ENCODE measurements at regions not wholly inside any gene's neighbourhood (a gene's known extent, or its start where the extent isn't known, plus 50 kb on each side); places are given as distances from the start of the nearest gene placed in this dataset.
"Not testable (repeated sequence)": the region's sequence is repeated elsewhere in the genome, so short reads cannot be mapped to it uniquely, and the experiment has no call there.

GRCh38 chr12:67893022-67893580 is 96.1 kb upstream of the IFNG-AS1 start:
- no peak for DNase-seq (ENCODE audit: low read depth in 2 of 3, low spot score in 2 of 3)

- DNase-seq (ENCODE audit: low read depth in 2 of 3, low spot score in 2 of 3), result not testable (repeated sequence)
These were observed 88.8 kb upstream of the IFNG-AS1 start for GRCh38 chr12:67900418-67900817.

GRCh38 chr12:67909091-67909531 is 80.1 kb upstream of the IFNG-AS1 start:
- DNase-seq (ENCODE audit: low read depth in 2 of 3, low spot score in 2 of 3), result no peak

GRCh38 chr12:67909681-67910080 is 79.6 kb upstream of the IFNG-AS1 start:
- no peak for DNase-seq (ENCODE audit: low read depth in 2 of 3, low spot score in 2 of 3)

GRCh38 chr12:67910360-67911274 is 78.6 kb upstream of the IFNG-AS1 start:
- DNase-seq (ENCODE audit: low read depth in 2 of 3, low spot score in 2 of 3), result no peak

- DNase-seq (ENCODE audit: low read depth in 2 of 3, low spot score in 2 of 3), result no peak
These were observed 78.0 kb upstream of the IFNG-AS1 start for GRCh38 chr12:67911275-67911600.

GRCh38 chr12:67911789-67912188 is 77.5 kb upstream of the IFNG-AS1 start:
- DNase-seq (ENCODE audit: low read depth in 2 of 3, low spot score in 2 of 3), result no peak

- DNase-seq (ENCODE audit: low read depth in 2 of 3, low spot score in 2 of 3), result no peak
These were observed 73.9 kb upstream of the IFNG-AS1 start for GRCh38 chr12:67915335-67915851.

GRCh38 chr12:67916266-67916970 is 72.8 kb upstream of the IFNG-AS1 start:
- no peak for DNase-seq (ENCODE audit: low read depth in 2 of 3, low spot score in 2 of 3)

GRCh38 chr12:67917811-67918210 is 71.4 kb upstream of the IFNG-AS1 start:
- no peak for DNase-seq (ENCODE audit: low read depth in 2 of 3, low spot score in 2 of 3)

- no peak for DNase-seq (ENCODE audit: low read depth in 2 of 3, low spot score in 2 of 3)
These were observed 70.8 kb upstream of the IFNG-AS1 start for GRCh38 chr12:67918441-67918840.

- no peak for DNase-seq (ENCODE audit: low read depth in 2 of 3, low spot score in 2 of 3)
These were observed 69.8 kb upstream of the IFNG-AS1 start for GRCh38 chr12:67919406-67919805.

GRCh38 chr12:67920413-67920812 is 68.8 kb upstream of the IFNG-AS1 start:
- no peak for DNase-seq (ENCODE audit: low read depth in 2 of 3, low spot score in 2 of 3)

- DNase-seq (ENCODE audit: low read depth in 2 of 3, low spot score in 2 of 3), result no peak
These were observed 68.0 kb upstream of the IFNG-AS1 start for GRCh38 chr12:67921286-67921685.

- no peak for DNase-seq (ENCODE audit: low read depth in 2 of 3, low spot score in 2 of 3)
These were observed 67.0 kb upstream of the IFNG-AS1 start for GRCh38 chr12:67922245-67922644.

GRCh38 chr12:67925077-67925476 is 64.2 kb upstream of the IFNG-AS1 start:
- no peak for DNase-seq (ENCODE audit: low read depth in 2 of 3, low spot score in 2 of 3)

- DNase-seq (ENCODE audit: low read depth in 2 of 3, low spot score in 2 of 3), result no peak
These were observed 63.7 kb upstream of the IFNG-AS1 start for GRCh38 chr12:67925552-67925951.

- DNase-seq (ENCODE audit: low read depth in 2 of 3, low spot score in 2 of 3), result no peak
These were observed 63.2 kb upstream of the IFNG-AS1 start for GRCh38 chr12:67926063-67926462.

- DNase-seq (ENCODE audit: low read depth in 2 of 3, low spot score in 2 of 3), result no peak
These were observed 61.9 kb upstream of the IFNG-AS1 start for GRCh38 chr12:67927324-67927723.

- no peak for DNase-seq (ENCODE audit: low read depth in 2 of 3, low spot score in 2 of 3)
These were observed 61.4 kb upstream of the IFNG-AS1 start for GRCh38 chr12:67927815-67928214.

- DNase-seq (ENCODE audit: low read depth in 2 of 3, low spot score in 2 of 3), result no peak
These were observed 60.4 kb upstream of the IFNG-AS1 start for GRCh38 chr12:67928621-67929383.
